B cell (primary cell): ENCODE measurements at regions not wholly inside any gene's neighbourhood (a gene's known extent, or its start where the extent isn't known, plus 50 kb on each side); places are given as distances from the start of the nearest gene placed in this dataset.

Source experiments
- ATAC-seq: fragments of 200-7000 bp; cut with Tn5 transposase; one replicate; pipeline ENCODE4 v1.10.0; 2021; ENCODE audit warnings: low read depth, mild to moderate bottlenecking, moderate number of reproducible peaks, moderate library complexity
- CTCF ChIA-PET: fragments of 350-600 bp; sonication (Branson Sonifier 250); formaldehyde crosslinking; loops from one replicate; lab custom pipeline; 2021; ENCODE audit warnings: antibody characterized with exemption, inconsistent platforms; lab: Charles Lee
- POLR2A ChIA-PET: fragments of 350-600 bp; sonication (Branson Sonifier 250); formaldehyde crosslinking; loops from one replicate; lab custom pipeline; 2021; ENCODE audit warnings: antibody characterized with exemption; lab: Charles Lee
- DNase-seq: peaks from one replicate; pipeline ENCODE4 v3.0.0; 2013
- H2AFZ ChIP-seq: 2 replicates; pipeline ENCODE4 v1.6.1; 2012; ENCODE audit warnings: mild to moderate bottlenecking, low read depth, low read length; ENCODE audit not compliant: insufficient read depth, poor library complexity, severe bottlenecking
- H3K27ac ChIP-seq, 2 donors: 1 replicate in 1 of 2; 2 replicates in 1 of 2; pipeline ENCODE4 v1.5.1; 2012 to 2013; ENCODE audit warnings: low read length in 2 of 2, mild to moderate bottlenecking in 2 of 2, moderate library complexity in 1 of 2
- H3K27me3 ChIP-seq, 4 experiments: fragments of 200-600 bp in 1 of 4; sonication (generic) in 1 of 4; replicated peaks in 1 of 4; 1 replicate in 2 of 4; 2 replicates in 2 of 4; pipeline versions ENCODE4 v1.6.1 to v1.7.0; 2013 to 2016; ENCODE audit warnings: low read length in 3 of 4, mild to moderate bottlenecking in 2 of 4, mixed read lengths in 1 of 4, moderate library complexity in 1 of 4; ENCODE audit not compliant: insufficient read depth in 4 of 4, control insufficient read depth in 3 of 4; ENCODE audit errors: control extremely low read depth in 1 of 4
- H3K36me3 ChIP-seq, 2 experiments: replicated peaks in 1 of 2; 1 replicate in 1 of 2; 2 replicates in 1 of 2; pipeline versions ENCODE4 v1.6.1 to v1.7.1; 2013; ENCODE audit warnings: low read length in 1 of 2; ENCODE audit not compliant: insufficient read depth in 2 of 2, control insufficient read depth in 1 of 2; ENCODE audit errors: control extremely low read depth in 1 of 2, extremely low read depth in 1 of 2
- H3K4me1 ChIP-seq, 2 donors: fragments of 200-600 bp in 1 of 2; sonication (generic) in 1 of 2; 1 replicate in 1 of 2; 2 replicates in 1 of 2; pipeline versions ENCODE4 v1.5.1 to v1.6.1; 2013 to 2017; ENCODE audit warnings: low read length in 2 of 2; ENCODE audit not compliant: control insufficient read depth in 2 of 2, insufficient read depth in 2 of 2
- H3K4me2 ChIP-seq: replicated peaks from 2 replicates; pipeline ENCODE3; 2012; ENCODE audit warnings: mild to moderate bottlenecking, low read depth, low read length; ENCODE audit not compliant: poor library complexity, severe bottlenecking
- H3K4me3 ChIP-seq, 5 experiments: fragments of 200-600 bp in 1 of 5; sonication (generic) in 1 of 5; 1 replicate in 3 of 5; 2 replicates in 2 of 5; pipeline versions ENCODE4 v1.5.1 to v1.7.0; 2011 to 2016; ENCODE audit warnings: low read length in 4 of 5, mild to moderate bottlenecking in 4 of 5, low read depth in 2 of 5, control low read depth in 1 of 5, moderate library complexity in 1 of 5; ENCODE audit not compliant: insufficient read depth in 1 of 5; ENCODE audit errors: control extremely low read depth in 1 of 5, extremely low read depth in 1 of 5
- H3K79me2 ChIP-seq: fragments of 200-600 bp; sonication (generic); one replicate; pipeline ENCODE4 v1.6.0; 2016; ENCODE audit warnings: low read length; ENCODE audit not compliant: control insufficient read depth, insufficient read depth
- H3K9ac ChIP-seq: fragments of 200-600 bp; sonication (generic); 2 replicates; pipeline ENCODE4 v1.6.1; 2017; ENCODE audit warnings: mild to moderate bottlenecking, low read length, moderate library complexity
- H3K9me3 ChIP-seq, 3 donors: one replicate each; pipeline versions ENCODE4 v1.6.1 to v1.7.1; 2013; ENCODE audit warnings: low read length in 2 of 3; ENCODE audit not compliant: control insufficient read depth in 2 of 3, insufficient read depth in 1 of 3; ENCODE audit errors: control extremely low read depth in 1 of 3
- H4K20me1 ChIP-seq: 2 replicates; pipeline ENCODE4 v1.6.0; 2012; ENCODE audit warnings: mild to moderate bottlenecking, low read length; ENCODE audit not compliant: insufficient read depth, control insufficient read depth, poor library complexity, severe bottlenecking
- H3K27ac Mint-ChIP-seq: one replicate; pipeline ENCODE4 v1.8.0; 2021; ENCODE audit warnings: mixed read lengths
- H3K27me3 Mint-ChIP-seq: one replicate; pipeline ENCODE4 v1.8.0; 2021; ENCODE audit warnings: mixed read lengths
- H3K4me1 Mint-ChIP-seq: one replicate; pipeline ENCODE4 v1.8.0; 2021; ENCODE audit warnings: mixed read lengths
- H3K4me3 Mint-ChIP-seq: one replicate; pipeline ENCODE4 v1.8.0; 2021; ENCODE audit warnings: mixed read lengths
- H3K9me3 Mint-ChIP-seq: one replicate; pipeline ENCODE4 v1.8.0; 2022; ENCODE audit warnings: mixed read lengths; ENCODE audit not compliant: insufficient read depth
- EZH2 ChIP-seq: IDR thresholded peaks from 2 replicates; pipeline ENCODE4 v1.6.1; 2012; ENCODE audit warnings: borderline replicate concordance, low read depth, mild to moderate bottlenecking, moderate library complexity, low read length; ENCODE audit not compliant: insufficient read depth, poor library complexity, severe bottlenecking
- whole genome bisulfite sequencing: methylation state at CpG from one replicate; pipeline ENCODE4 v1.1.5; 2013; ENCODE audit warnings: missing lambda C conversion rate; ENCODE audit not compliant: insufficient coverage; 5-methylcytosine and 5-hydroxymethylcytosine counted together
- intact Hi-C: fragments of 100-400 bp; cut with micrococcal nuclease; formaldehyde crosslinking; loops from one replicate; pipeline ENCODE4 v1.10.0; 2022
- TF ChIP-seq, protein P1 (sequence below): fragments of 200-600 bp; IDR thresholded peaks from one replicate; pipeline ENCODE4 v1.8.0; 2022; ENCODE audit warnings: antibody characterized with exemption, mild to moderate bottlenecking

DNA sequence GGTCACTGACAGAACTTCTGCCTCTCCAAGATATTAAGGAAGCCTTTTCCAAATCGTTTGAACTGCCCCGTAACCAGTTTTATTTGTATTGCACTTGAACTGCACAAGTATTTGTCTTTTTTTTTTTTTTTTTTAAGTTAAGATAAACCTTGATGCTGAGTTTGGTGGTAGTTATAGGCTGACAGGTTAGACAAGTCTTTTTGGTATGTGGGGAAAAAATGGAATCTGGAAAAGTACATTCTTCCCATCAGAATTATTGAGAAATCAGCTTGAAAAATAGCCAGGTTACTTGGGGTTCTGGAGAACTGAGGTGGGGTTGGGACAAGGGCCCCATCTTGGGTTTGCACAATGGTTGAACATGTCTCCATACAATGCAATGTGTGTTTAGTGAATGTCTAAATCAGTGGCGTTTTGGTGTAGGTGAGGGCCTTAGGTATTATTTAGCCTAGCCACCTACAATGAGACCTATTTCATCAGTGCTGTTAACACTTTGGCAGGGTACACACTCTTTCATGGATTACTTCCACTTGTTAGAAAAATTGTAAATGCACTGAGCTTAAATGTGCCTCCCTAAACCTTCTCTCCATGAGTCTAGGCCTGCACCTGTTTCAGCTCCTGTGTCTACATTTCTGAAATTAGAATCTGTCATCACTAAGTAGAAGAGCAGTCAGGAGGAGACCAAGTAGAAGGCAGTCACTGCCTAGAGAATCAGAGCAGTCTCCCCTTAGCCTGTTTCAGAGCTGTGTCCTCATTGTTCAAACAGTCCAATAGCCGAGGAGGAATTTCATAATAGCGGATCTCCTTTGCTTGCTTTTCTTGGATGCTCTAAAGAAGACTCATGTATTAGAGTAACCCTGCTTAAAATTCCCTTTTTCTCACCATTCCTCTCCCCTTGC is 140.0 kb upstream of the HMHB1 start:
- intact Hi-C loops, result no loop called here
- Mint-ChIP-seq H3K4me1 (no peaks in the 10 kb centered on the region), H3K4me3 (no peak overlapping the region), H3K27me3 (no peaks in the 10 kb centered on the region), H3K27ac (no peak overlapping the region), H3K9me3 (no peaks in the 10 kb centered on the region)
- Histone ChIP-seq H4K20me1 (no peaks in the 10 kb centered on the region), H3K4me1 (no peaks in the 10 kb centered on the region), H3K4me3 (no peak overlapping the region), H3K27me3 (no peaks in the 10 kb centered on the region), H3K9ac (no peak overlapping the region), H3K79me2 (no peaks in the 10 kb centered on the region), H3K4me2 (no peak overlapping the region), H3K36me3 (no peaks in the 10 kb centered on the region), H2AFZ (no peak overlapping the region), H3K27ac (no peak overlapping the region), H3K9me3 (no peaks in the 10 kb centered on the region)
- ATAC-seq (no peak), DNase-seq (no peak)
- no peak for TF ChIP-seq EZH2
- POLR2A ChIA-PET, result no interaction called here
- WGBS, result 100% methylated on average over 1 of the region's 5 CpGs
- CTCF ChIA-PET, result interaction anchor here (0.6 to 0.7 kb wide), 2 partner anchors 655 to 1524 kb away, joined by 3 to 5 read pairs; no protein-coding TSS in a partner anchor

DNA sequence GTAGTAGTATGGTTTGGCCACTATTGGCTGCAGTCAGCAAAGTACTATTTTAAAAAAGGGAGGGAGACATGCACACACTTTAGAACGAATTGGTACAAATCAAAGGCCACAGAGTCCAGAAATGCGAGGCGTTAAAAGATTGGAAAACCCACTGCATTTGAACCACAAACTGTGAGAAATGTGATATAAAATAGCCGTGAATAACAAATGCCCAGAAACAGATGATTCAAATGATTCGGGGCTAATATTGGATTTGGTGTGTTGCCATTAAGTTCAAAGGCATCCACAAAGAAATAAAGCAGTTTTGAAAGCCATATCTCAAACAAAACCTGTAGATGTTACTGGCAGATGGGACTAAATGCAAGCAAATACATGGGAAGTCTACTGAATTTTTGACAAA is 140.9 kb upstream of the HMHB1 start:
- ATAC-seq, result no peak
- Histone ChIP-seq H3K4me2 (no peak overlapping the region), H3K9me3 (no peaks in the 10 kb centered on the region), H3K79me2 (no peaks in the 10 kb centered on the region), H4K20me1 (no peaks in the 10 kb centered on the region), H3K4me3 (no peak overlapping the region), H2AFZ (no peak overlapping the region), H3K36me3 (no peaks in the 10 kb centered on the region), H3K9ac (no peak overlapping the region), H3K27me3 (no peaks in the 10 kb centered on the region), H3K27ac (no peak overlapping the region), H3K4me1 (no peaks in the 10 kb centered on the region)
- H3K4me1 Mint-ChIP-seq, result no peaks in the 10 kb centered on the region
- no peak overlapping the region for H3K4me3 Mint-ChIP-seq
- no peaks in the 10 kb centered on the region for H3K27me3 Mint-ChIP-seq
- no CpG with 5 or more reads among the region's 5 CpGs for WGBS
- no peak overlapping the region for H3K27ac Mint-ChIP-seq
- DNase-seq, result no peak
- intact Hi-C loops, result no loop called here
- H3K9me3 Mint-ChIP-seq, result no peaks in the 10 kb centered on the region
- POLR2A ChIA-PET, result no interaction called here
- CTCF ChIA-PET, result no interaction called here
- TF ChIP-seq, protein P1, sequence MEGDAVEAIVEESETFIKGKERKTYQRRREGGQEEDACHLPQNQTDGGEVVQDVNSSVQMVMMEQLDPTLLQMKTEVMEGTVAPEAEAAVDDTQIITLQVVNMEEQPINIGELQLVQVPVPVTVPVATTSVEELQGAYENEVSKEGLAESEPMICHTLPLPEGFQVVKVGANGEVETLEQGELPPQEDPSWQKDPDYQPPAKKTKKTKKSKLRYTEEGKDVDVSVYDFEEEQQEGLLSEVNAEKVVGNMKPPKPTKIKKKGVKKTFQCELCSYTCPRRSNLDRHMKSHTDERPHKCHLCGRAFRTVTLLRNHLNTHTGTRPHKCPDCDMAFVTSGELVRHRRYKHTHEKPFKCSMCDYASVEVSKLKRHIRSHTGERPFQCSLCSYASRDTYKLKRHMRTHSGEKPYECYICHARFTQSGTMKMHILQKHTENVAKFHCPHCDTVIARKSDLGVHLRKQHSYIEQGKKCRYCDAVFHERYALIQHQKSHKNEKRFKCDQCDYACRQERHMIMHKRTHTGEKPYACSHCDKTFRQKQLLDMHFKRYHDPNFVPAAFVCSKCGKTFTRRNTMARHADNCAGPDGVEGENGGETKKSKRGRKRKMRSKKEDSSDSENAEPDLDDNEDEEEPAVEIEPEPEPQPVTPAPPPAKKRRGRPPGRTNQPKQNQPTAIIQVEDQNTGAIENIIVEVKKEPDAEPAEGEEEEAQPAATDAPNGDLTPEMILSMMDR, result no peak
- TF ChIP-seq EZH2, result no peak
